Upper lobe of left lung (tissue), 6 donors: ENCODE measurements at regions not wholly inside any gene's neighbourhood (a gene's known extent, or its start where the extent isn't known, plus 50 kb on each side); places are given as distances from the start of the nearest gene placed in this dataset.

Experiments
- ATAC-seq, 2 donors: fragments of 200-7000 bp; cut with Tn5 transposase; one replicate each; pipeline ENCODE4 v1.9.1; 2022; ENCODE audit warnings: mild to moderate bottlenecking in 2 of 2, moderate library complexity in 2 of 2; ENCODE audit not compliant: low FRiP score in 2 of 2
- DNase-seq, 2 donors: peaks; one replicate each; pipeline ENCODE4 v3.0.0-alpha.2; 2019 to 2020
- H3K27ac ChIP-seq, 4 donors: fragments of 200-600 bp; sonication (generic); one replicate each; pipeline ENCODE4 v1.5.1; 2016 to 2019
- H3K27me3 ChIP-seq, 4 donors: fragments of 200-600 bp; sonication (generic); one replicate each; pipeline ENCODE4 v1.5.1; 2017 to 2019
- H3K36me3 ChIP-seq, 4 donors: fragments of 200-600 bp; sonication (generic); one replicate each; pipeline ENCODE4 v1.5.1; 2016 to 2019
- H3K4me1 ChIP-seq, 4 donors: fragments of 200-600 bp; sonication (generic); one replicate each; pipeline ENCODE4 v1.5.1; 2018 to 2019
- H3K4me3 ChIP-seq, 4 donors: fragments of 200-600 bp; sonication (generic); one replicate each; pipeline ENCODE4 v1.5.1; 2017 to 2019; ENCODE audit warnings: mild to moderate bottlenecking in 2 of 4, moderate library complexity in 1 of 4
- H3K9me3 ChIP-seq, 4 donors: fragments of 200-600 bp; sonication (generic); one replicate each; pipeline ENCODE4 v1.5.1; 2018 to 2019
- EP300 ChIP-seq, 4 donors: sonication (generic); formaldehyde crosslinking; IDR thresholded peaks; one replicate each; pipeline ENCODE4 v1.5.1; 2017; ENCODE audit warnings: antibody characterized with exemption in 4 of 4, control low read depth in 2 of 4
- POLR2A ChIP-seq, 4 donors: fragments of 450-650 bp; IDR thresholded peaks; one replicate each; pipeline ENCODE4 v1.5.1; 2016 to 2017; ENCODE audit warnings: antibody characterized with exemption in 4 of 4, mild to moderate bottlenecking in 2 of 4
- POLR2AphosphoS5 ChIP-seq, 2 donors: sonication (generic); formaldehyde crosslinking; IDR thresholded peaks; one replicate each; pipeline ENCODE4 v1.5.1; 2017; ENCODE audit warnings: antibody characterized with exemption in 2 of 2
- WGBS, 2 donors: methylation state at CpG; one replicate each; pipeline ENCODE4 v1.1.5; 2017 to 2018; 5-methylcytosine and 5-hydroxymethylcytosine counted together
- TF ChIP-seq, protein P1 (sequence below), 6 experiments: fragments of 450-650 bp in 4 of 6; fragments of 200-600 bp in 2 of 6; sonication (generic) in 2 of 6; IDR thresholded peaks; one replicate each; pipeline ENCODE4 v1.5.1; 2016 to 2019; ENCODE audit warnings: antibody characterized with exemption in 6 of 6
- donor health status: DM: no; HTN: no; CAD: no; lungs with moderate emphysema.
- donor health status: DM: no; HTN: yes; CAD: no; lungs with severe emphysema.

DNA sequence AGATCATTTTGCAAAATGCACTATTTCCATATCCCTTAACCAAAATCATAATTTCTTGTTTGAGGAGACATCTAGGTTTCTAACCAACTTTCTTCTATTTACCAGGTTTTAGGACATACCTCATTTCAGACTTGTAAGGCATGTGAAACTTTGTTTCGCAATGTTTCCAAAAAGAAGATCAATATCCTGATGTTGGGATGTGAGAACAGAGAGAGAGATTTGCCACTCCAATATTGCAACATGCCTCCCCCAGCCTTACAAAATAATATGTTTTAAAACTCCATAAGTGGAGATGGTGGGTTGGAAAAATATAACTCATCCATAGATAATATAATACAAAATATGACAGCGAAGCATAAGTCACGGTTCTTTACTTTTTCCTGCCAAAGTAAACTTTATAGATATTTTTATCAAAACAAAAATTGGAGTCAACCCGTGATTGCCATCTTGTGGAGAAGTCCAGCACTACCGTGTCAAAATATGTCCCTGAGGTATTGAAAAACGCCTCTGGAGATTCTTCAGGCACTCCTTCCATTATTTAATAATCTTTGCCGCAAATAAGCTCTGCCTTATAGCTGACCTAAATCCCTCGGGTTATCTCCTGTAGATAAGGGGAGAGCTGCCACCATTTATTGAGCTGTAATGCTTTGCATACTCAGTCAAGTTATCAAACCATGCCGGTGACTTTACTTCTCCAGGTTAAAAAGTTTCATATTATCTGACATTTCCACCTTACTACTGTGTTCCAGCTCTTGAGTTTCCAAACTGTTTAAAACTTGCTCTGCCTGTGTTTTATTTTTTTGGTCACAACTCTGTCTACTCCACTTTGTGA, 534.2 kb downstream of the HACE1 start:
- TF ChIP-seq POLR2A (IDR thresholded peaks at IDR 0.05) (no peak), EP300 (IDR thresholded peaks at IDR 0.05) (no peak), POLR2AphosphoS5 (IDR thresholded peaks at IDR 0.05) (no peak)
- TF ChIP-seq, protein P1, sequence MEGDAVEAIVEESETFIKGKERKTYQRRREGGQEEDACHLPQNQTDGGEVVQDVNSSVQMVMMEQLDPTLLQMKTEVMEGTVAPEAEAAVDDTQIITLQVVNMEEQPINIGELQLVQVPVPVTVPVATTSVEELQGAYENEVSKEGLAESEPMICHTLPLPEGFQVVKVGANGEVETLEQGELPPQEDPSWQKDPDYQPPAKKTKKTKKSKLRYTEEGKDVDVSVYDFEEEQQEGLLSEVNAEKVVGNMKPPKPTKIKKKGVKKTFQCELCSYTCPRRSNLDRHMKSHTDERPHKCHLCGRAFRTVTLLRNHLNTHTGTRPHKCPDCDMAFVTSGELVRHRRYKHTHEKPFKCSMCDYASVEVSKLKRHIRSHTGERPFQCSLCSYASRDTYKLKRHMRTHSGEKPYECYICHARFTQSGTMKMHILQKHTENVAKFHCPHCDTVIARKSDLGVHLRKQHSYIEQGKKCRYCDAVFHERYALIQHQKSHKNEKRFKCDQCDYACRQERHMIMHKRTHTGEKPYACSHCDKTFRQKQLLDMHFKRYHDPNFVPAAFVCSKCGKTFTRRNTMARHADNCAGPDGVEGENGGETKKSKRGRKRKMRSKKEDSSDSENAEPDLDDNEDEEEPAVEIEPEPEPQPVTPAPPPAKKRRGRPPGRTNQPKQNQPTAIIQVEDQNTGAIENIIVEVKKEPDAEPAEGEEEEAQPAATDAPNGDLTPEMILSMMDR (IDR thresholded peaks at IDR 0.05), result peak; percentile 14 to 48 (median 40)
- no peak for DNase-seq
- H3K27me3 ChIP-seq, result no peaks in the 10 kb centered on the region
- H3K36me3 ChIP-seq, result no peaks in the 10 kb centered on the region
- WGBS, 2 donors, result 22 to 23% methylated on average over 9 of the region's 9 CpGs
- H3K9me3 ChIP-seq, result no peaks in the 10 kb centered on the region
- H3K4me1 ChIP-seq, result peaks cover 0 to 6% (median 2%) of the 10 kb centered on the region in 4 donors
- ATAC-seq, result peak in 1 of 2 donors; percentile 43
- no peak overlapping the region for H3K27ac ChIP-seq
- no peak overlapping the region for H3K4me3 ChIP-seq

DNA sequence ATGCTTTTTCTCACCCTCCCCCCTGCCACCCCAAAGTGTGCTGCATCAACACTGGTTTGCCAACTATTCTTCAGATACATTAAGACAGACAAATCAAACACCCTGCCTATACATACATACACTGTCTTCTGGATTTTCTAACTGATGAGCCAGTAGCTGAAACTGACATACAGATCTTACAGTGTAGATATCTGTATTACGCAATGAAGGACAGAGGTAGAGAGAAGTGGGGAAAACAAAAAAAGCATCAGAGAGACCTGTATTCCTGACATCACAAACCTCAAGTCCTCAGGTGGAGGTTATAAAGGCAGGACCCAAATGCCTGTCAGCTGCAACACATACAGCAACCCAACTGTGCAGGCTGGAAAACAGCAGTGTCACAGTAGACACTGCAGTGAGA, 535.4 kb downstream of the HACE1 start:
- H3K27ac ChIP-seq, result no peak overlapping the region
- no peaks in the 10 kb centered on the region for H3K9me3 ChIP-seq
- H3K4me3 ChIP-seq, result no peak overlapping the region
- peaks cover 0 to 6% (median 2%) of the 10 kb centered on the region in 4 donors for H3K4me1 ChIP-seq
- H3K27me3 ChIP-seq, result no peaks in the 10 kb centered on the region
- ATAC-seq, result no peak
- WGBS, 2 donors, result 100% methylated on average over 1 of the region's 1 CpG
- no peaks in the 10 kb centered on the region for H3K36me3 ChIP-seq
- no peak for DNase-seq
- no peak for TF ChIP-seq POLR2AphosphoS5 (IDR thresholded peaks at IDR 0.05)
- no peak for TF ChIP-seq EP300 (IDR thresholded peaks at IDR 0.05)
- TF ChIP-seq POLR2A (IDR thresholded peaks at IDR 0.05), result no peak
- TF ChIP-seq, protein P1 (IDR thresholded peaks at IDR 0.05), result no peak

DNA sequence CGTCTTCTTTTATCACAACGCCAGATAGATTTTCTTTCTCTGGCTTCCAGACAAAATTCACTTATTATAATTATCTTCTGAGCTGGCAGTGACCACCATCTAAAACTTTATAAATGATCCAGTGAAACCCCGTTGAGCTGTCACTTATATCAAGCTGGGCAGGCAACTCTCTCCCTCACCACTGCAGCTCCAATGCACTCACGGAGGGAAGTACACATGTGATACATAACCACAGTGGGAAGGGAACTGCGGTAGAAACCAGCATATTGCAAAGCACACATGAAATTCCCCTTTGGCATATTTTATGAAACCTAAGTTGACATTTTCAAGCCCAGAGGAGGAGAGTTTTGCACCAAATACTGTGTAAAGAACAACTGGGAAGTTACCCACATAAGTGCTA, 536.9 kb downstream of the HACE1 start:
- no peak overlapping the region for H3K4me3 ChIP-seq
- H3K9me3 ChIP-seq, result no peaks in the 10 kb centered on the region
- H3K36me3 ChIP-seq, result no peaks in the 10 kb centered on the region
- TF ChIP-seq POLR2AphosphoS5 (IDR thresholded peaks at IDR 0.05) (no peak), POLR2A (IDR thresholded peaks at IDR 0.05) (no peak)
- TF ChIP-seq, protein P1 (IDR thresholded peaks at IDR 0.05), result no peak
- DNase-seq, result no peak
- no peak overlapping the region for H3K27ac ChIP-seq
- H3K4me1 ChIP-seq, result peaks cover 0 to 6% (median 2%) of the 10 kb centered on the region in 4 donors
- 61 to 72% methylated on average over 5 of the region's 5 CpGs for WGBS, 2 donors
- peak in 1 of 2 donors; percentile 42 for ATAC-seq
- no peaks in the 10 kb centered on the region for H3K27me3 ChIP-seq

DNA sequence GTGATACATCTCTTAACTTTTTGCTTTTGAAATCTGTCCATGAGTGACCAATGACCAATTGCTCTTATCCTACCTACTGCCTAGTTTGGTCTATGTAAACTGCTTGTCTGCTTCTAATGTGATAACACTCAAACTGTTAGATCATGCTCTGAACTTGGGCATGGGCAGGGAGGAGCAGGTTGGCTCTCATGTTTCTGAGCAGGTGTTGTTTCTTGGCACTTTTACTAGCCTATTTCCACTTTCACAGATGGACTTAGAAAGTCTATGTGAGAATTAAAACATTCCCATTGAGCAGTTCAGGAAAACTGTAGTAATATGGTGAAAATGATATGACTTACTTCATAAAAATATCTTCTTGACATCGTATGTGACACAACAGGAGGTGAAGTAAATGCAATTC, 538.4 kb downstream of the HACE1 start:
- no peaks in the 10 kb centered on the region for H3K36me3 ChIP-seq
- H3K4me3 ChIP-seq, result no peak overlapping the region
- DNase-seq, result no peak
- WGBS, 2 donors, result 78 to 82% methylated on average over 1 of the region's 1 CpG
- no peaks in the 10 kb centered on the region for H3K27me3 ChIP-seq
- H3K9me3 ChIP-seq, result no peaks in the 10 kb centered on the region
- TF ChIP-seq POLR2A (IDR thresholded peaks at IDR 0.05) (no peak), POLR2AphosphoS5 (IDR thresholded peaks at IDR 0.05) (no peak), EP300 (IDR thresholded peaks at IDR 0.05) (no peak)
- TF ChIP-seq, protein P1 (IDR thresholded peaks at IDR 0.05), result no peak
- H3K4me1 ChIP-seq, result peaks cover 0 to 6% (median 2%) of the 10 kb centered on the region in 4 donors
- ATAC-seq, result no peak
- H3K27ac ChIP-seq, result no peak overlapping the region

DNA sequence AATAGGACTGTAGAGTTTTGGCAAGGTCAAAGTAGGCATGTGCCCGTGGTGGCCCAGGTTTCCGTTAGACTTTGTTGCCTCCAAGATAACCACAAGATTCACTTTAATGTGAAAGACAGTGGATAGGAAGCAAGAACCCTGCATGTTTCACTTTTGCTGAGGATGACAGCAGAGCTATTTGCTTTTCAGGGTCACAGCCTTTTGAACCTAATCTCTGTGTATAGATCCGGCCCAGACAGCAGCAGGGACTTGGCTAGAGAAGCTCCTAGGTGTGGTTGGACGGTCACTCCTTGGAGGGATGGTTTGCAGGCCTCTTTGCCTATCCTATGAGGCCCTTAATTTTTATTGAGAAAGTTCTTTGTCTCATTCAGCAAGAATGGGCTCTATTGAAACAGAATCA, 538.8 kb downstream of the HACE1 start:
- Histone ChIP-seq H3K36me3 (no peaks in the 10 kb centered on the region), H3K4me3 (no peak overlapping the region), H3K27me3 (no peaks in the 10 kb centered on the region), H3K4me1 (peaks cover 0 to 5% (median under 1%) of the 10 kb centered on the region in 4 donors), H3K27ac (no peak overlapping the region), H3K9me3 (no peaks in the 10 kb centered on the region)
- 62 to 63% methylated on average over 4 of the region's 4 CpGs for WGBS, 2 donors
- DNase-seq, result no peak
- TF ChIP-seq POLR2AphosphoS5 (IDR thresholded peaks at IDR 0.05) (no peak), POLR2A (IDR thresholded peaks at IDR 0.05) (no peak), EP300 (IDR thresholded peaks at IDR 0.05) (no peak)
- TF ChIP-seq, protein P1 (IDR thresholded peaks at IDR 0.05), result no peak
- ATAC-seq, result no peak
